Right renal cortex interstitium (tissue), 3 donors: ENCODE measurements at regions not wholly inside any gene's neighbourhood (a gene's known extent, or its start where the extent isn't known, plus 50 kb on each side); places are given as distances from the start of the nearest gene placed in this dataset.

Source experiments
- DNase-seq, 3 donors: peaks; one replicate each; pipeline ENCODE4 v3.0.0-alpha.2; 2013; ENCODE audit warnings: low read depth in 3 of 3, low spot score in 2 of 3

DNA sequence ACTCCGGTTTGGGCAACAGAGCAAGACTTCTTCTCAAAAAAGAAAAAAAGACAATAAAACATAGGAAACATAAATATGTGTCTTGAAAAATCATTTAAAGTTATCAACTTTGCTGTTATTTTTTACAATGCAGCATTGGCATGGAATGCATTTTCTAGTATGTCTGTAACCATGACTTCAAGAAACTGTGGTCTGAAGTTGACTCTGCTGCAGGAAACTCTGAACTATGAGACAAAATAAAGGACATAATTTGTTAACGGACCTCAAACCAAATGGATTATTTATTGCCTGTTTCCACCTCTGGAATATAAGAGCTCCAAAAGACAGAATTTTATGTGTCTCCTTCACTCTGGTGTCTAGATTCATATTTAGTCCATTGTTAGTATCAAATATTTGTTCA lies 79.1 kb downstream of the TRIB2 start:
- no peak for DNase-seq

DNA sequence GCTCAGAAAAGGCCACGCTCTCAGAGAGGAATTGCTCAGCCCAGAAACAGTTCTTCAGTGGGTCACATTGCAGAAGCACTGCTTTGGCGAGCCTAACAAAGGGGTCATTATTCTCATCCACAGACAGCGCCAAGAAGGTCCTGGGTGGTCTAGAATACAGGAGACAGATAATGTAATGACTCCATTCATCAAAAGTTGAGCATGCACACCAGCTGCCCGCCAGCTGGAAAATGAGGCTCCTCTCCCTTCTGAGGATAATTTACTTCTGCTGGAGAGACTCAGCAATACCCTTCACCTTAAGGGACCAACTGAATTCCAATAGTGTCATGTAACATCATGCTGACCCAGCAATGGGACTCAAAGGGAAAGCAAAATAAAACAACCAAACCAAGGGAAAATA lies 79.9 kb downstream of the TRIB2 start:
- peak in 1 of 3 donors; percentile 61 for DNase-seq

DNA sequence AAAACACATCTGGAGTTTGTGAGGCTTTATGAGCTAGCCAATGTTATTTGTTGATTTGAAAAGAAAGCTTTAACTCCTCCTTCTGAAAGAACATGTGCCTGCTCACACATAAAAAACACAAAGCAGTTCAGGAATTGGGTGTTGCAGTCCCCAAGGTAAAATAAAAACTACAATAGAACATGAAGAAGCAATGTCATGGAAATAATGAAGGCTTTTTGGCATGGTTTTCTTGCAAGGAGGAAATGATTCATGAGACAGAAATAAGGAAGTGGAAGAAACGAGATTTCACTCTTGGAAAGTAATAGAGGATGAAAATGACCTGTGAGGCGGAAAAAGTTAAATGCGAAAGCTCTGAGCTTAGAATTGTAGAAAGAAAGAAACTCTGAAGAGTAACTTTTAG lies 81.1 kb downstream of the TRIB2 start:
- DNase-seq, result no peak

DNA sequence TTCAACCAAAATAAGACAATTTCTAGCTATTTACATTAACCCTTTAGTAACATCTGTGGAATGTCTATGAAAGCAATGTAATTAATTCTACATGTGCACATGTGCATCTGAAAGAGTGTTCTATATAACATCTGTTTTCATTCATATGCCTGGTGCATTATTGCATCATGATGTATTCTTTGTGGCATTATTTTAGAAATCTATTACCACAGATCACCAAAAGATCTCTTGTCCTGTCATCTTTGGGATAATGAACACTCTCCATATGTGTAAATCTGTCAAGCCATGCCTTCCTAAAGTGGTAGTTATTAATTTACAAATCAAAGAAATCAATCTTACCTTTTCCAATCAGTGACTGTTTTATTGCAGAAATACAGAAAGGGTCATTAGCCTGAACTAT lies 86.9 kb downstream of the TRIB2 start:
- no peak for DNase-seq

DNA sequence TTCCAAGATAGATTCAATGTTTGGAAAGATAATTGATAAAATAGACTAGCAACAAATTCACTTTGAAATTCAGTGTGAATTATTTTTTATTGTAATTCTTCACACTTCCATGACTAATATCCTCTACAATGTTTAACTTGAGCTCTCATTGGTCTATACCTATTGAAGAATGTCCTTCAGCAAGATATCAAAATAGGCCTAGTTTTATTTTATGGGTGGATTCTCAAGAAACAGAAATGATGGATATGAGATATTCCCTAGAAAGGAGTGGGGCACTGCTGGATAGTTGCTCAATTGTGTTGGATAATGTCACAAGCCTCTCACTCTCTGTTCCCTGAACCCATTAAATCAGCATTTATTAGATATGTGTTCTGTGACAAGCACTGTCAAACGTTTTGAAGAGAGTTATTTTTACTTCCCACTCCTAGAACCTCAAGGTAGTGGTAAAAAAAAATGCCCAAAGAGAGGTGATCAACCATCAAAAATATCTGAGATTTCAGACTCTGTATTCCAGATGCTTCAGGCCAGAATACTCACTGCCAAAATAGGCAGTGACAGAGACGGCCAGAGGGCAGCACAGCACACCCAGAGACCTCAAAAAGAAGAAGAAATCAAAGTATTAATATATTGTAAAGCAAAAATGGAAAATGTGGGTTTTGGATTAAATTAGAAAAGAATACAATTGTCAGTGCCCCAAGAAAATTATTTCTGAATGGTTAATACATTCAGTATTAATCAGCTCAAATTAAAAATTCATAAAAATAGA lies 87.5 kb downstream of the TRIB2 start:
- no peak for DNase-seq

DNA sequence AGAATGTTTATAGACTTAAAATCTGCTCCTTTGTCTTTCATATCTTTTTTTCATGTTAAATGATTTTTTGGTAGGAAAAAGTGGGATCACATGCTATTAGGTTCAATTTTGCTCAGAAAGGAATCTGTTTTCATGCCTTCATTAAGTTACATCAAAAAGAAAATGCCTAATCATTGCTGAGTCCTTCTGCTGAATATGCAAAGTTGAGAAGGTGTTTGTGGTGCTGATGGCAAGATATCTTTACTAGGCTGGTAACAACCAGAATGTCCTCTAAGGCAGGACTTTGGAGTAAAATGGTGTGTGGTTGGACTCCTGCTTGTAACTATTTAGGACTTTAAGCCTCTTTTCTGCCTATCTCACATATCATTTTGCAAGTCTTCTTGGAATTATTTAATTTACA lies 88.3 kb downstream of the TRIB2 start:
- no peak for DNase-seq

DNA sequence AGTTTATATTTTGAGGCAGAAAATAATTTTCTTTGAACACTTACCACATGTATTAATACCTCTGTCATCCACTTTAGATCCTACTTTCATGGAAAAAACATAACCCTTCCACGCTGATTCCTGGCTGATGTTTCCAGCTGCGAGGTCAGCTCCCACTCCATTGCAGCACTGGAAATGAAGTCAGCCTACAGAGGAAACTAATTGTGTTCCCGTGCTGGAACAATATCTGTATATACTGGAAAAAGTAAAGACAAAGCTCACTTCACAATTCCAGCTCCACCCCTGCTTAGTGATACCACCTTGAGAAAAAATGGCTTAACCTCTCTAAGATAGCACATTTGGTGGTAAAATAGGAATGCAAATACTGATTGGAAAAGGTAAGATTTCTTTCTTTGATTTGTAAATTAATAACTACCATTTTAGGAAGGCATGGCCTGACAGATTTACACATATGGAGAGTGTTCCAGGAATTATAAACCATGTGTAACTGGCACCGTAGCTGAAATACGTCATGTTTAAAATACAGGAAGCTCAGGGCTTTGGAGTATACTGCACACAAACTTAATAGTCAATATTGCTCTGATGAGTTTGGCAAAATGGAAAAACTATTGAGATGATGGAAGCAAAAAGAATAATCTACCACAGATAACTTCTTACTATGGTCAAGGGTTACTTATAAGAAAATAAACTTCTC lies 90.0 kb downstream of the TRIB2 start:
- DNase-seq, result no peak

DNA sequence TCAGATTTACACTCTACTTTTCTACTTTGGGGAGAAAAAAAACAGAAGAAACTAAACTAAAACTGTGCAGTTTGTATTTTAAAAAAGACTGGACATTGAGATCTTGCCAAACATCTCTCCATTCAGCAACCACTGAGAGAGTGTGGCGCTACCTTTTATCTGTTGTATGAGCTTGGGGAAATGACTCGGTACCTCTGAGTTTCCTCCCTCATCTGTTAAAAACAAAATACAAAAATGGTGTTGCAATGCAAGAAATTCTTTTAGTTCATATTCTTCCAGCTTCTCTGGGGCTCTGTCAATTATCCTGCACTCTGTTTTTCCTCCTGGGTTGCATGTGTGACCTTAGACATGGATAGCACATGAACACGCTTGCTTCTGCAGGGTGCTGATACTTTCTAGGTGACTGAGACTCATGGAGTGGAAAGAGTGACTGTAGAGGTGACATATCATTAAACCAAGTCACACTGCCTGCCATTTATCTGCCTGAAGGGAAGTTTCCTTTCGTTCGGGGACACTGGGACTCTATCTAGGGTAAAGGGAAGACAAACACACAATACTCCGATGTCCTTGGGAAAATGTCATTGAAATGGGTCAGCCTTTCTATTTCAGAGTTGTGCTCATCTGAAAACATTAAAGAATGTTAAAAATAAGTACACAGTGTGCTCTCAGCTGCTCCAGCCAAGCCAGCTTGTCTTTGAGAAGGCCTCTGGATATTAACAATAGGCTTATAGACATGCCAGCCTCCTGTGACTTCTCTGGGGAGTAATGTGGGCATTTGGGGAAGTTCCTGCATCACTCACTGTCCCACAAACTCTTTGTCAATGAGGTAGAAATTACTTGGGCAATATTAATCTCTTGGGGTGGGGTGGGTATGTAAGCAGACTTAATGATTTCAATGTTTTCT lies 91.4 kb downstream of the TRIB2 start:
- DNase-seq, result no peak

DNA sequence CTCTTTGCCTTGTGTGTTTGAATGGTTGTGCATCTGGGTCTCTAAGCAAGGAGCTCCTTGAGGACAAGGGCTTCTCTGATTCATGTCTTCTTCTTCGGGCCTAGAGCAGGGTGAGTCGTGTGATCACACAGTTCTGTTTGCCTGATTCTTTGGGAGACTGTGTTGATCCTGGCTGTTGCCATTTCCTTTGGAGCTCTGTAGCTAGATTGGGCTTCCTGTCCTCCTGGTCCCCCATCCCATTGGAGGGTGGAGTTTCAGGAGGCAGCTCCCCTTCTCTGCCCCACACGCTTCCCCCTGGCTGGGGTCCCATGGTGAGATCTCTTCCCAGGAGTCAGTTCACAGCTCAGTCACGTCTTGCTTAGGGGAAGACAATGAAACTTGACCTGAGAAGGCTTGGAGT lies 92.8 kb downstream of the TRIB2 start:
- DNase-seq, result no peak

DNA sequence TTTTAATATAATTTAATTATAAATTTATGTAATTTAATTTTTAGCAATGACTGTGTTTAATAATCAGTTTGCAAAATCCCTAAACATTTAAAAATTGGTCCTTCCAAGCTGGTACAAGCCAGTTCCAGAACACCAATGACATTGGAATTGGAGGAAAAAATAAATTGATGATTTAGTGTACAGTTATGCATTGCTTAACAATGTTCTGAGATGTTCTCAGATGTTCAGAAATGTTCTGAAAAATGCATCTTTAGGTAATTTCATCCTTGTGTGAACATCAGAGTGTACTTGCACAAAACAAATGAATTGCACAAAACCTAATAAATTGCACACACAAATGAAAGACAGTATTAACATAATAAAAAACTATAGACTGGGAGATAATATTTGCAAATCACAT lies 95.2 kb downstream of the TRIB2 start:
- DNase-seq, result no peak

DNA sequence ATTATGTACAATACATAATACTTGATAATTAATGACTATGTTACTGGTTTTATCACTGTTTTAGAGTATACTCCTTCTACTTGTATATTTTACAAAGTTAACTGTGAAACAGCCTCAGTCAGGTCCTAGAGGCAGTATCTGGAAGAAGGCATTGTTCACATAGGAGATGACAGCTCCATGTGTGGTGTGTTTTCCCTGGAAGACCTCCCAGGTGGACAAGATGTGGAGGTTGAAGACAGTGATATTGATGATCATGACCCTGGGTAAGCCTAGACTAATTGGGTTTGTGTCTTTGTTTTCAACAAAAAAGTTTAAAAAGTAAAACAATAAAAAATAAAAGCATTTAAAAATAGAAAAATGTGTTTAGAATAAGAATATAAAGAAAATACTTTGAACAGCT lies 96.4 kb downstream of the TRIB2 start:
- DNase-seq, result no peak

DNA sequence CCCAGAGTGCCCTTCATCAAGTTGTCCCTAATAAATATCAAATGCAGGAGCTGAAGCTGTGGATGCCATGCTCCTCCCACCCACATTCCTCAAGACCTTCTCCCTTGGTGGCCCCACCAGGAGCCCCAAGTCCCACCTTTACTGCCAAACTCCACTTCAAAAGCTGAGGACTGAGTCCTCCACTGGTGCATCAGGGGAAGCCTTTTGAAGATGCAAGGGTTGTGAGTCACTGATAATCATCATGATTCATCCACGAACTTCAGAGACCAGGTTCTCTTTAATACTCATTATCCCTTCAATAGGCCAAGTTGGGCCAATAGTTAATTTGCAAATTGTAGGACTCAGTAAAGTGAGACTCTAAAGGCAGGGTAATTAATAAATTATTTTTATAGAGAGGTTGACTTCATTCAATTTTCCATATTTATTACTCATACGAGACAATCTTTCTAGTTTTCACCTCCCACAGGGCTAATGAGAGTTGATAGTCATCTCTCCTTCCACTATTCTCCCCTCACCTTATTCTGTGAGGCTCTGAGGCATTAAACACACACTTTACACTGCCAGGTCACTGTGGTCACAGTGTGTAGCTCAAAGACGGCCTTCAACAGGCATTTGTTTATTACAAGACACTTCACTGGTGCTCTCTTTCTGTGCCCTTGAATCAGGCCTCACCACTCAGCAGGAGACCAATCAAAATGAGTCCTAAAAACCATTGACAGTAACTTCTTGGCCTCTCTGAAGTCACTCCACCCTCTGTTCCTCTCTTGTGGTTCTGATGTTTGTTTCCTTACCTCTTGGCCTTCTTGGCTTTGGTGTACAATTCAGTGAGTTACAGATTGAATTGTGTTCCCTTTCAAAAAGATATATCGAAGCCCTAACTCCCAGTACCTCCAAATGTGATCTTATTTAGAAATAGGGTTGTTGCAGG lies 99.9 kb downstream of the TRIB2 start:
- DNase-seq, result no peak

DNA sequence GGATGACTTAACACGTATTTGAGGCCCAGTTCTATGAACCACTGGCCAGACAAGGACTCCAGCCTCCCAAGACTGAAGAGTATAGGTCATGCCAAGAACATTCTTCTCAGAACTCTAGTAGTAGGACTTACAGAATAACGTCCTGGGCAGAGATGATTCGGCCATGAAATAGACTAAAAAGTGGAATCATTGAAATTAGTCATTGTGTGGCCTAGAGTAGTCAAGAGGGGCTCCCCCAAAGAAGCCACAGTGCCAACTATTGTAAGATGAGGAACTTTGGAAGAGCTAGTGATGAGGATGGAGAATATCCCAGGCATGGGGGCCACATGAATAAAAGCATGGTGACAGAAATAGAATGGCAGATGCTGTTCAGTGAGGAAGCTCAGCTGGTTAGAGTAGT lies 101.1 kb downstream of the TRIB2 start:
- DNase-seq, result no peak

DNA sequence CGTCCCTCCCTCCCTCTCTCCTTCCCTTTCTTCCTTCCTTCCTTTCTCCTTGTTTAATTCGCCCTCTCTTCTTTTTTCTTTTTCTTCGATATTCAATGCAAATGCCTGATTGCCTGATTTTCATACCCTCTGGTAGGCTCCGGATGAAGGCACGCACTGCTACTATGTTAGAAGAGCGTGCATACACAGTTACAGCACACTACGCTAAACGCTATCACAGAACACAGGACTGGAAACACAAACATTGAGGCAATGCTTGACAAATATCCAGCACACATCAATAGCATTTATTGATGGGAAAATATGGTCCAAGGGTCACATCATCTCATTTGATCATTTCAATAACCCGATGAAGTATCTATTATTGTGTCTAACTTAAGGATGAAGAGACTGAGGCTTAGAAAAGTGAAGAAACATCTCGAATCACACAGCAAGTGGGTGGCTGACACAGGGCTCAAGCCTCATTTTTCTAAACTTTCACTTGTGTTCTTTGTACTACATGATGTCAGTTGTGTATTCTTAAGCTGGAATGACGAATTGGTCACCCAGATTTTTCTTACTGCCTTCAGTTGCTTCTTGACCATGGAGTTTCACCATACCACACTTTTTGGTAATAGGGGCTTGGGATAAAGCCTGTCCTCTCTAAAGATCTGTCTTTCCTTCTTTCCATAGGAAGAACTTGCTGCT lies 101.8 kb downstream of the TRIB2 start:
- DNase-seq, result no peak

DNA sequence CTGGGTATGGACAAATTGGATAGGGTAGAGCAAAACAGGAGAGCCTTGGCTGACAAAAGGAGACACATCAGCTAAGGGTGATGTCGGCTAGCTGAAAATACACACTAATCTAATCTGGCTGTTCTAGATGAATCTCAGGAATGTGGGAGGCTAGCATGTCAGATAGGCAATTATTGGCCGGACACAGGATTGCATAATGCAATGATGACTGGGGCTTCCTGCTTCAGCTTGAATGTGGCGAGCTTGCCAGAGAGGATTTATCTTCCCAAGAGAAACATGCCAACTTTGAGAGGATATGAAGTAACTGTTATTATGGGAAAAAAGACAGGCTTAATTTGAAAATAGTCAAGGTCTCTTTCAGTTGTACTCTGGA lies 102.4 kb downstream of the TRIB2 start:
- DNase-seq, result peak in 1 of 3 donors; percentile 35

DNA sequence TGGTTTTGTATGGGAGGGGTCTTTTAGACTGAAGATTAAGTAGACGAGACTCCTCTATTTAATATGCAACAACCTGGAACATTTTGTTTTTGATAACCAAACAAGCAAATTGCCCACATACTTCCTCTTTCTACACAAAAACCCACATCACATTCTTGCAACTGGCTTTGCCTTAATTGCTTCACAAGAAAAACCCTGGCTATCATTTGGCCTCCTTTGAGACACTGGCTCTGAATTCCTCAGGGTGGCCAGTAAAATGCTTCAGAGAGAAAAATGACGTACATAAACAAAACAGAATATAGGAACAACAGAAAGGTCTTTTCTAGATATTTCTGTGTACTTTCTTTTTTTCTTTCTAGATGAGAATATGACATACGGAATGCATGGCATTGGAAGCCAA lies 103.0 kb downstream of the TRIB2 start:
- no peak for DNase-seq

DNA sequence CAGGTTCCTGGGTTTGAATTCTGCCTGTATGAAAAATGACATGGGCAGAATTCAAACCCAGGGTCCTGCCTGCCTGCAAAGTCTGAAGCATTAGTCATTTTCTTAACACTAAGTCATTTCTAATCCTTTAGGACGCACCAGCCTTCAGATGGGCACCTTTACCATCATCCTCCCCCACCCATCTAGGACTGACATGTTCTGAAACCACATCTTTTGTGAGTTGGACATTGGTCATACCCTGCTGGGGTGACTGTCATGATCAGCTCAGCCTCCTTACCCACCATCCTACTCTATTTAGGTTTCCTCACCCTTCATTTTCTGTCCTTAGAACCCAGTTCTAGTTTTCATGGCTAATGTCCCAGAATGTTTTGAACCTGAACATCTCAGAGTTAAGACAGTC lies 104.9 kb downstream of the TRIB2 start:
- DNase-seq, result no peak

DNA sequence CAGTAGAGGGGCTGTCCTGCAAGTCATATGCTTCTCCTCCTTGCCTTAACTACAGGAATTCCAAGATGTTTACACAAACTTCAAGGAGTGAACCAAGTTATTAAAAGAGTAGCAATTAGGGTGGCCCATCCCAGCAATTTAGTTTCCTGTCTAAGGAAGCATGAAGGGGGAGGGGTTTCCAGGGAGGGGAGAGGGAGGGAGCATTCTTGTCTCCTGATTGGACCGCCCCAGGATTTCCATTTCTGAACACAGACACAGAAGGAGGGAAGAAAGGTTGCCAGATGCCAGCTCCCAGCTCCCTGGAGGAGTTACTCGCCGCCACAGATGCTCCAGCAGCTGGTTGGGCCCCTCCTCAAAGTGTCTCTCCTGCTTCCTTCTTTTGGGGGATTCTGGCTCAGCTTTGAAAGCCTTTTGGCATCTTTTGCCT lies 107.6 kb downstream of the TRIB2 start:
- DNase-seq, result peak; percentile 43 to 59 (median 47)

DNA sequence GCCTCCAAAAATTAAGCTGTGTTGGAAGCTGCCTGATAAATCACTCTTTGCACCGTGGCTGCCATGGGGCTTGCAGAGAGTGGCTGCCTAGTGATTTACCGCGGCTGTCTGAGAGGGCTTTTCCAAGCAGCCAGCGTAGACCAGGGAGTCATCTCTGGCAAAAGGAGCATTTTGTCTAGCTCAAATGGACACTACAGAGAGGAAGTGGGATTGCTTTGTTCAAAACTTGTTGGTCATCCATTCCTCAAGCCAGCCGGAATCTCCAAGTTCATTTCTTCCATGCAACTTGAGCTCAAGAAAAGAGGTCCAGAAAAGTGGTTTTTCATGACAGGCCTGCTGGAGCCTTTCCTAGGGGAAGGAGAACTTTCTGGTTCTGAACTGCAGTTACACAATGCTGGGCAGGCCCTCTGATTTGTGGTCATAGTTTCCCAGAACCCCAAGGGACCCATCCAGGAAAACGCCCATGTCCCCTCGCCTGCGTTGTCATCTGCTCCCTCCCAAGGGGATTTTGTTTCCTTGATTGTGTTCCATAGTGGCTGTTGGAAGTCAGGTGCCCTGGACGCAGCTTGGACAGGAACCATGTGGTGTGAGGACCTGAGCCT lies 108.1 kb downstream of the TRIB2 start:
- peak in 2 of 3 donors; percentile 13 to 21 for DNase-seq
